ENCODE measurements at regions not wholly inside any gene's neighbourhood (a gene's known extent, or its start where the extent isn't known, plus 50 kb on each side); places are given as distances from the start of the nearest gene placed in this dataset.

DNA sequence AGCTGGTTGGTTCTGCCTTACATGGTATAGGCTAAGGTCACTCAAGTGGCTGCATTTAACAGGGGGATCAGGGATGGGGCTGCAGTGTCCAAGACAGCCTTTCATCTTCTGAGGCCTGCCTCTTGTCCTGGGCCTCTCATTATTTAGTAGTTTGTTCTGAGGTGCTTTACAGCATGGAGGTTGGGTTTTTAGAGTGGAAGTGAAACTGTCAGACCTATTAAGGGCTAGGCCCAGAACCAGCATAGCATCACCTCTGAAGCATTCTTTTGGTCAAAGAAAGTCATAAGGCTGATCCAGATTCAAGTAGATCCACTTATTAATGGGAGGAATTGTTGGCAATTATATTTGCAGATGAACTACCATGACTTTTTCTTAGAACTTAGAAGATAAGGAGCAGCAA is 146.0 kb upstream of the NMUR2 start:
- Histone ChIP-seq H3K9me3 (no peaks in the 10 kb centered on the region), H3K36me3 (no peaks in the 10 kb centered on the region), H3K4me1 (no peaks in the 10 kb centered on the region), H3K27me3 (no peaks in the 10 kb centered on the region), H3K27ac (no peak overlapping the region), H3K4me3 (no peak overlapping the region)
- DNase-seq: no peak
- no peak for TF ChIP-seq EP300 (IDR thresholded peaks at IDR 0.05)
- TF ChIP-seq POLR2AphosphoS5 (IDR thresholded peaks at IDR 0.05): no peak
- TF ChIP-seq, protein P1, sequence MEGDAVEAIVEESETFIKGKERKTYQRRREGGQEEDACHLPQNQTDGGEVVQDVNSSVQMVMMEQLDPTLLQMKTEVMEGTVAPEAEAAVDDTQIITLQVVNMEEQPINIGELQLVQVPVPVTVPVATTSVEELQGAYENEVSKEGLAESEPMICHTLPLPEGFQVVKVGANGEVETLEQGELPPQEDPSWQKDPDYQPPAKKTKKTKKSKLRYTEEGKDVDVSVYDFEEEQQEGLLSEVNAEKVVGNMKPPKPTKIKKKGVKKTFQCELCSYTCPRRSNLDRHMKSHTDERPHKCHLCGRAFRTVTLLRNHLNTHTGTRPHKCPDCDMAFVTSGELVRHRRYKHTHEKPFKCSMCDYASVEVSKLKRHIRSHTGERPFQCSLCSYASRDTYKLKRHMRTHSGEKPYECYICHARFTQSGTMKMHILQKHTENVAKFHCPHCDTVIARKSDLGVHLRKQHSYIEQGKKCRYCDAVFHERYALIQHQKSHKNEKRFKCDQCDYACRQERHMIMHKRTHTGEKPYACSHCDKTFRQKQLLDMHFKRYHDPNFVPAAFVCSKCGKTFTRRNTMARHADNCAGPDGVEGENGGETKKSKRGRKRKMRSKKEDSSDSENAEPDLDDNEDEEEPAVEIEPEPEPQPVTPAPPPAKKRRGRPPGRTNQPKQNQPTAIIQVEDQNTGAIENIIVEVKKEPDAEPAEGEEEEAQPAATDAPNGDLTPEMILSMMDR (IDR thresholded peaks at IDR 0.05): no peak
- TF ChIP-seq POLR2A (IDR thresholded peaks at IDR 0.05): no peak
- intact Hi-C loops (cut with DNase I): no loop called here

DNA sequence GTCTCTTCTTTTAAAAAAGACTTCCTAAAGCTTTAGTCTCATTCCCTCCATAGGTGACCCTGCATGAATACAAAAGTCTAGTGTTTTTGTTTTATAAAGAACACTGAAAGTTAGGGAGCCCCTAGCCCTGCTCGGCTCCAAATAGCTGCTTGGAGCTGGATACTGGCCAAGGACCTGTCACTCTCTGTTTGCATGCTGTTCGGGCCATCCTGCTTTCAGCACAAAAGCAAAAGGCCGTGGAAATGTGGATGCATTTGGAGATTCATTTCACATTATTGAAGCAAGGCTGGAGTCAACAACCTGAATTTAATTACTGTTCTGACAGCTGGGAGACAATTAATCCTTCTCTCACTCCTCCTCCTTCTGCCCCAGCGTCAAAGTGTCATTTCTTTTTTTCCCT is 151.7 kb upstream of the NMUR2 start:
- TF ChIP-seq, protein P1 (IDR thresholded peaks at IDR 0.05): no peak
- TF ChIP-seq POLR2A (IDR thresholded peaks at IDR 0.05) (no peak), POLR2AphosphoS5 (IDR thresholded peaks at IDR 0.05) (no peak), EP300 (IDR thresholded peaks at IDR 0.05) (no peak)

DNA sequence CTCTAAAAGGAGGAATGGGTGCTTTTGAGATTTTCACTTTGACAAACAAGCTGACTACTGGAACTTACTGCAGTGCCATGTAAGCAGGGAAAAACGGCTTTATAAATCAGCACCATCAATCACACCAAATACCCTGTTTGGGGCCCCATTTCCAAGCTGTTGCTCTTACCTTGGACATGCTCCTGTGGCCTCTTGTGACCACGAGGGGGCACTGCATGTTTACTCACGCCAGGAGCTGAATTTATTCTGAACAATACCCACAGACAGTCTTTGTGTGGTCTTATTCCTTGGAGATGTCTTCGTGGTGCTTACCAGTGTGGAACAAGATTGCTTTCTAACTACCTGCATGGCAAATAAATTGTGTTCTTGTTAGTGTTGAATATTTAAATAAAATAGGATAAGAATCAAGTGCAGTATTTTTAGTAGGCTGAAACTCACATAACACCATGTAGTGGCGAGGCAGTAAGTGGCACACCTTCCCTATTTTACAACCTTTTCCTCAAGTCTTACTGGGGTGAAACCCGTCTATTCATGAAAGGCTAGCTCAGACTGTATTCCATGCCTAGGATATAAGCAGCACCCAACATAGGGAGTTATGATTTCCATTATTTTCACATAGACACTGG is 155.5 kb upstream of the NMUR2 start:
- Histone ChIP-seq H3K27me3 (no peaks in the 10 kb centered on the region), H3K4me1 (no peaks in the 10 kb centered on the region), H3K27ac (no peak overlapping the region), H3K36me3 (no peaks in the 10 kb centered on the region), H3K9me3 (no peaks in the 10 kb centered on the region), H3K4me3 (no peak overlapping the region)
- intact Hi-C loops (cut with DNase I): no loop called here
- no peak for DNase-seq
- 21 to 33% methylated on average over 6 of the region's 6 CpGs for WGBS, 2 donors
- TF ChIP-seq POLR2AphosphoS5 (IDR thresholded peaks at IDR 0.05) (no peak), EP300 (IDR thresholded peaks at IDR 0.05) (no peak), POLR2A (IDR thresholded peaks at IDR 0.05) (no peak)
- TF ChIP-seq, protein P1 (IDR thresholded peaks at IDR 0.05): peak in 3 of 4 experiments; percentile 25 to 57 (median 45)

More for the DNA sequence above, 151.7 kb upstream of the NMUR2 start:
- DNase-seq: no peak
- no peak overlapping the region for H3K27ac ChIP-seq
- H3K4me3 ChIP-seq: no peak overlapping the region
- H3K36me3 ChIP-seq: no peaks in the 10 kb centered on the region
- no peaks in the 10 kb centered on the region for H3K27me3 ChIP-seq
- intact Hi-C loops (cut with DNase I): no loop called here
- WGBS, 2 donors: 23 to 32% methylated on average over 4 of the region's 4 CpGs
- H3K9me3 ChIP-seq: no peaks in the 10 kb centered on the region
- H3K4me1 ChIP-seq: no peaks in the 10 kb centered on the region

DNA sequence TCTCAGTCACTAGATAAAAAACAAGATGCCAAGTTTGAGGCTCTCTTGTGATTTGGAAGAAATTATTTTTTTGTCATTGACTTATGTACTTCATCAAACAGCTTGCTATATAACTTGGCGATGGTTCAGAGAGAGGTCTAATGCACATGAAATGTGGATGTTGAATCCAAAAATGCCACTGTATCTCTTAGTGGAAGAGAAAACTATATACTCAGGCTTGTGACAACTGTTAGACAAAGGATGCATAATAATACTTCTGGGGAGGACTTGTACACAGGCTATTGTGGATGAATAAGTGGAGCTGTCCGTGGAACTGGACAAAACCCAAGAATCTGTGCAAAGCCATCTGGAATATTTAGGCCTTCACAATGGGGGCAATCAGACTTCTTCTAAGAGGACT is 162.9 kb upstream of the NMUR2 start:
- H3K36me3 ChIP-seq: no peaks in the 10 kb centered on the region
- H3K4me1 ChIP-seq: peaks cover 0 to 5% (median 0%) of the 10 kb centered on the region in 4 donors
- H3K4me3 ChIP-seq: no peak overlapping the region
- no peak overlapping the region for H3K27ac ChIP-seq
- H3K27me3 ChIP-seq: no peaks in the 10 kb centered on the region
- no peak for DNase-seq
- 65 to 68% methylated on average over 2 of the region's 2 CpGs for WGBS, 2 donors
- no peaks in the 10 kb centered on the region for H3K9me3 ChIP-seq
- intact Hi-C loops (cut with DNase I): no loop called here
- no peak for TF ChIP-seq POLR2A (IDR thresholded peaks at IDR 0.05)
- no peak for TF ChIP-seq POLR2AphosphoS5 (IDR thresholded peaks at IDR 0.05)
- no peak for TF ChIP-seq EP300 (IDR thresholded peaks at IDR 0.05)
- TF ChIP-seq, protein P1 (IDR thresholded peaks at IDR 0.05): no peak

DNA sequence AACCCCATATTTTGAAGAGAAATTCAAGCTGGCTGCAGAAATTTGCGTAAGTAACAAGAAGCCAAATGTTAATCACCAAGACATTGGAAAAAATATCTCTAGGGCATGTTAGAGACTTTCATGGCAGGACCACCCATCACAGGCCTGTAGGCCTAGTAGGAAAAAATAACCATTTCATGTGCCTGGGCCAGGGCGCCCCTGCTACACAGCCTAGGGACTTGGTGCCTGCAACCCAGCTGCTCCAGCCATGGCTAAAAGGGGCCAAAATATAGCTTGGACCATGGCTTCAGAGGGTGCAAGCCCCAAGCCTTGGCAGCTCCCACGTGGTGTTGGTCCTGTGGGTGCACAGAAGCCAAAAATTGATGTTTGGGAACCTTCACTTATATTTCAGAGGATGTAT is 167.7 kb upstream of the NMUR2 start:
- 72 to 80% methylated on average over 3 of the region's 3 CpGs for WGBS, 2 donors
- intact Hi-C loops (cut with DNase I): no loop called here
- no peak overlapping the region for H3K4me3 ChIP-seq
- TF ChIP-seq, protein P1 (IDR thresholded peaks at IDR 0.05): no peak
- TF ChIP-seq POLR2A (IDR thresholded peaks at IDR 0.05): no peak
- TF ChIP-seq POLR2AphosphoS5 (IDR thresholded peaks at IDR 0.05): no peak
- peaks cover 0 to 5% (median 0%) of the 10 kb centered on the region in 4 donors for H3K4me1 ChIP-seq
- no peaks in the 10 kb centered on the region for H3K9me3 ChIP-seq
- no peak for DNase-seq
- H3K27me3 ChIP-seq: no peaks in the 10 kb centered on the region
- H3K27ac ChIP-seq: no peak overlapping the region
- no peaks in the 10 kb centered on the region for H3K36me3 ChIP-seq

Measured in sigmoid colon (tissue), 6 donors.